C4-2B (cell line): ENCODE measurements at regions not wholly inside any gene's neighbourhood (a gene's known extent, or its start where the extent isn't known, plus 50 kb on each side); places are given as distances from the start of the nearest gene placed in this dataset.

Experiments used
- CTCF ChIP-seq: fragments of 450-650 bp; conservative IDR thresholded peaks from 2 replicates; pipeline ENCODE4 v1.5.1; 2017; ENCODE audit warnings: mild to moderate bottlenecking
- ZFX ChIP-seq: fragments of 450-650 bp; IDR thresholded peaks from 2 replicates; pipeline ENCODE4 v1.6.1; 2017

GRCh38 chr4:132245319-132245718 lies 903.8 kb upstream of the PCDH10 start:
- TF ChIP-seq CTCF (no peak), ZFX (no peak)
